ENCODE measurements at regions not wholly inside any gene's neighbourhood (a gene's known extent, or its start where the extent isn't known, plus 50 kb on each side); places are given as distances from the start of the nearest gene placed in this dataset.
"Not testable (repeated sequence)": the region's sequence is repeated elsewhere in the genome, so short reads cannot be mapped to it uniquely, and the experiment has no call there.

DNA sequence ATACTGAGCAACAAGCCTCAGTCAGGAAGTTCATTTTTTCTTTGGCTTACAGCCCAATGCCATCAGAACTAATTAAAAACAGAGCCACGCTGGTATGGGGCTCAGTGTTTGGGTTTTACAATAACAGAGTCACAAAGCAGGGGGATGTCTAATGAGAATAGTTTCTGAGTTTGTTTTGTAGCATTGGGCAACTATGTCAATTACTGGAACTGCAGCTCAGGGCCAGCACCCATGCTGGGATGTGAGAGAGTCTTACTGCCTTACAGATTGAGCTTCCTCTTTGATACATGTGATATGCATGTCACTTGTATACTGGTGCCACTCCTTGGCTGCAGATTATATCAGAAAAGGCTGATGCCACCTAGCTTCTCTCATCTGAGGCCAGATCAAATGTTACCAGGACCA is 117.6 kb downstream of the TFAP2B start:
- Histone ChIP-seq H3K9me3 (ENCODE audit: control insufficient read depth, insufficient read depth, low read length) (no peaks in the 10 kb centered on the region), H3K4me1 (ENCODE audit: insufficient read depth, low read length) (no peaks in the 10 kb centered on the region), H3K9ac (ENCODE audit: low read depth, low read length) (no peak overlapping the region), H3K36me3 (ENCODE audit: insufficient read depth, low read length) (no peaks in the 10 kb centered on the region)

GRCh38 chr6:50939931-50940330 is 121.3 kb downstream of the TFAP2B start:
- H3K9ac ChIP-seq (ENCODE audit: low read depth, low read length) = no peak overlapping the region
- no peaks in the 10 kb centered on the region for H3K4me1 ChIP-seq (ENCODE audit: insufficient read depth, low read length)
- H3K9me3 ChIP-seq (ENCODE audit: control insufficient read depth, insufficient read depth, low read length) = no peaks in the 10 kb centered on the region
- no peaks in the 10 kb centered on the region for H3K36me3 ChIP-seq (ENCODE audit: insufficient read depth, low read length)

DNA sequence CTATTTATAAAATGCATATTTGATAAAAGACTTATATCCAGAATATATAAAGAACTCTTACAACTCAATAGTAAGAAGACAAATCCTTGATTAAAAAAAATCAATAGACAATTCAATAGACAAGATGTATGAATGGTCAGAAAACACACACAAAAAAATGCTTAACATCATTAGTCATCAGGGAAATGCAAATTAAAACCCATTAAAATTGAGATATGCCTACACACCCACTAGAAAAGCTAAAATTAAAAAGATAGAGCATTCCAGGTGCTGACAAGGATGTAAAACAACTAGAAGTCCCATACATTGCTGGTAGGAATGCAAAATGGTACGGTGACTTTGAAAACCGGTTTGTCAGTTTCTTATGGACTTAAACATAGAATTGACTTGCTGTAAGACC is 127.1 kb downstream of the TFAP2B start:
- H3K9me3 ChIP-seq (ENCODE audit: control insufficient read depth, insufficient read depth, low read length) = no peaks in the 10 kb centered on the region
- H3K9ac ChIP-seq (ENCODE audit: low read depth, low read length) = no peak overlapping the region
- H3K4me1 ChIP-seq (ENCODE audit: insufficient read depth, low read length) = no peaks in the 10 kb centered on the region
- no peaks in the 10 kb centered on the region for H3K36me3 ChIP-seq (ENCODE audit: insufficient read depth, low read length)

DNA sequence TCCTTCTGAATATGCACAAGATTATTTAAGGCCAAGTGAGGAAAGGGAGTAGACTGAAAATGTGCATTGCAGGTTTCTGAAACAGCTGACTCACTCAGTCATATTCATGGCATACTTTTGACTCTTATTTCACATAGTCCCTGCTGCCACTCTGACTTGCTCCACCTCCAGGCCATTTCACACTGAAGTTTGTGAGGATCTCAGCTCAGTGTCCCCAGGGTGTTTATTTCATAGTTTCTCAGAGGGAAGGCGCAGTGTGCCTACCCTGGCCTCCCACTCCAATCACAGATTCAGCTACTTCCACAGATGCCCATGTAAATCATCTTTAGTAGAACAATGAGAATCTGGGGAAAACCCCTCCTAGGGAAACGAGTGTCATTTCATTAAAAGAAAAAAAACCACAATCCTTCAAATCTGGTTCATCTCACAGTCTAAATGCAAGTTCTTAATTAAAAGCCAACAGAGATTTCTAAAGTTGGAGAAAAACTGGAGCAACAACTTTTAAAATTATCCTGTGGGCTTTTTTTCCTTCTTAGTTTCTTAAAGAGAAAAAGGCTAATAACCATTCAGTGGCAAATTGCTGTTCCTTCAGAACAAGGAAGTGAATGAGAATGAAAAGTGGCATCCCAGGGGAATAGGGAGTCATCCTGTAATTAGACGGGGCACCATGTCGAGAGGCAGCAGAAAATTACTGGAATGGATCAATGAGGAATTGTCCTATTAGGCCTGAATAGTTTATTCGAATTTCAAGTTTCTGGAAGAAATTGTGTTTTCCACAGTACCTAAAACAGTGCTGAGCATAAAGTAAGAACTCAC is 133.6 kb downstream of the TFAP2B start:
- Histone ChIP-seq H3K9ac (ENCODE audit: low read depth, low read length) (no peak overlapping the region), H3K9me3 (ENCODE audit: control insufficient read depth, insufficient read depth, low read length) (no peaks in the 10 kb centered on the region), H3K4me1 (ENCODE audit: insufficient read depth, low read length) (peaks cover 9% of the 10 kb centered on the region; the same call in 1 of the 2 replicates), H3K36me3 (ENCODE audit: insufficient read depth, low read length) (no peaks in the 10 kb centered on the region)

DNA sequence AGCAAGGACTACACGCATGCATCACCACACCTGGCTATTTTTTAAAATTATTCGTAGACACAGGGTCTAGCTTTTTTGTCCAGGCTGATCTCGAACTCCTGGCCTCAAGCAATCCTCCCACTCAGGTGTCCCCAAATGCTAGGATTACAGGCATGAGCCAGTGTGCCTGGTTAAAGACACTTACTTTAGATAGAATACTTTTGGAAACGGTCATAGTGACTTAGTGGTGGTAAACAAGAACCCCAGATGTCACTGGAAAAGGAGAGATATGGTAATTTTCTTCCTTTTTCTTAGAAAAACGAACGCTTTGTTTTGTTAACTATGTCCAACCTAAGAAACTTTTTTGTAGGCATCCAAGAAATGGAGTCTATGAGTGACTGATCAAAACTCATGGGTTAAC is 137.3 kb downstream of the TFAP2B start:
- H3K9me3 ChIP-seq (ENCODE audit: control insufficient read depth, insufficient read depth, low read length) = no peaks in the 10 kb centered on the region
- H3K36me3 ChIP-seq (ENCODE audit: insufficient read depth, low read length) = no peaks in the 10 kb centered on the region
- no peak overlapping the region for H3K9ac ChIP-seq (ENCODE audit: low read depth, low read length)
- H3K4me1 ChIP-seq (ENCODE audit: insufficient read depth, low read length) = peaks cover 9% of the 10 kb centered on the region; the same call in 1 of the 2 replicates

- Histone ChIP-seq H3K9me3 (ENCODE audit: control insufficient read depth, insufficient read depth, low read length) (no peaks in the 10 kb centered on the region), H3K36me3 (ENCODE audit: insufficient read depth, low read length) (no peaks in the 10 kb centered on the region), H3K4me1 (ENCODE audit: insufficient read depth, low read length) (no peaks in the 10 kb centered on the region), H3K9ac (ENCODE audit: low read depth, low read length) (no peak overlapping the region)
Observed at GRCh38 chr6:50958148-50958697, 139.6 kb downstream of the TFAP2B start.

GRCh38 chr6:50959081-50959641 is 140.5 kb downstream of the TFAP2B start:
- Histone ChIP-seq H3K4me1 (ENCODE audit: insufficient read depth, low read length) (no peaks in the 10 kb centered on the region), H3K9me3 (ENCODE audit: control insufficient read depth, insufficient read depth, low read length) (no peaks in the 10 kb centered on the region), H3K9ac (ENCODE audit: low read depth, low read length) (no peak overlapping the region), H3K36me3 (ENCODE audit: insufficient read depth, low read length) (no peaks in the 10 kb centered on the region)

- H3K4me1 ChIP-seq (ENCODE audit: insufficient read depth, low read length) = no peaks in the 10 kb centered on the region
- H3K9ac ChIP-seq (ENCODE audit: low read depth, low read length) = no peak overlapping the region
- no peaks in the 10 kb centered on the region for H3K9me3 ChIP-seq (ENCODE audit: control insufficient read depth, insufficient read depth, low read length)
- H3K36me3 ChIP-seq (ENCODE audit: insufficient read depth, low read length) = no peaks in the 10 kb centered on the region
Observed at GRCh38 chr6:50961611-50962010, 142.9 kb downstream of the TFAP2B start.

GRCh38 chr6:50962213-50962759 is 143.6 kb downstream of the TFAP2B start:
- Histone ChIP-seq H3K4me1 (ENCODE audit: insufficient read depth, low read length) (no peaks in the 10 kb centered on the region), H3K9ac (ENCODE audit: low read depth, low read length) (no peak overlapping the region), H3K9me3 (ENCODE audit: control insufficient read depth, insufficient read depth, low read length) (no peaks in the 10 kb centered on the region), H3K36me3 (ENCODE audit: insufficient read depth, low read length) (no peaks in the 10 kb centered on the region)

DNA sequence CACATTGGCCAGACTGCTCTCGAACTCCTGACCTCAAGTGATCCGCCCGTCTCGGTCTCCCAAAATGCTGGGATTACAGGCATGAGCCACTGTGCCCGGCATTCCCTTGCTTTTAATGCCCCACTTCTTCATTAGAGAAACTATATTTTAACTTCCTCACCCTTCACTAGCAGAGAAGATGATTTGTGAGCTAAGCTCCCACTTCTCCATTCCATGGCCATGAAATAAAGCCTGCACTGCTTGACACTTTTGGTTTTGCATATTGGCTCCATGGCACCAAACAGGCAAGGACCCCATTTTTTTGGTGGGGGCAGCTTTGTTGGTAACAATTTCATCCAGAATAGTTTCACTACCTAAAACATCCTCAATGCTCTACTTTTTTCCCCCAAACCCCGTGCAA is 145.3 kb downstream of the TFAP2B start:
- no peaks in the 10 kb centered on the region for H3K36me3 ChIP-seq (ENCODE audit: insufficient read depth, low read length)
- no peaks in the 10 kb centered on the region for H3K4me1 ChIP-seq (ENCODE audit: insufficient read depth, low read length)
- no peaks in the 10 kb centered on the region for H3K9me3 ChIP-seq (ENCODE audit: control insufficient read depth, insufficient read depth, low read length)
- no peak overlapping the region for H3K9ac ChIP-seq (ENCODE audit: low read depth, low read length)

DNA sequence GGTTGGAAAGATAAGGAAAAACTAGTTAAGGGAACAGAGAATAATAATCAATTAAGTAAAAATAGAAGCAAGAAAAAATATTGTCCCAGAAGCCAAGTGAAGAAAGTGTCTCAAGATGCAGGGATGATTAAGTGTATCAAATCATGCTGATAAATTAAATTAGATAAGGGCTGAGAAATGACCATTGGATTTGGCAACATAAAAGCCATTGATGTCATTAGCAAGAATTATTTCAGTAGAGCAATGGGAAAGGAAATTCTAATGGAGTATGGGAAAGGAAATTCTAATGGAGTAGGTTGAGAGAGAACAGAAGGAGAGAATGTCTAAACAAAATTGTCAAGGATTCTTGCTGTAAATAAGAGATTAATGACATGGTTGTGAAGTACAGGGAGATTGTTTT is 146.8 kb downstream of the TFAP2B start:
- Histone ChIP-seq H3K9me3 (ENCODE audit: control insufficient read depth, insufficient read depth, low read length) (no peaks in the 10 kb centered on the region), H3K4me1 (ENCODE audit: insufficient read depth, low read length) (no peaks in the 10 kb centered on the region), H3K9ac (ENCODE audit: low read depth, low read length) (no peak overlapping the region), H3K36me3 (ENCODE audit: insufficient read depth, low read length) (no peaks in the 10 kb centered on the region)

DNA sequence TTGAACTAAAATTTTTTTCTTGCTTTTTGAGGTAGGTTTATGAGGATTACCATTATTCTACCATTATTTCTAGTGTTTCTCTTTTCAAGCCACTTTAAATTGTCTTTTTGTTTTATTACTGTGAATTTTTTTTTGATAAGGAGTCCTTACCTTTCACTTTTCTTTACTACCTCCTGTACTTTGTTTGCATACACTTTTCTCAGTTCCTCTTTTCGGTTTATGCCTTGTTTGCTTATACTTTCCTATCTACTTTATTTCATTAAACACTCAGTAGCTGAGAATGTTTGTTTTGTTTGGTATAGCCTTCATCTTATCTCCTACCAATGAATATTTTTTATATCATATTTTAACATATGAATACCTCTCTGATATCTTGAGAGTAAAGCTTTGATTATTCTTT is 147.9 kb downstream of the TFAP2B start:
- H3K9ac ChIP-seq (ENCODE audit: low read depth, low read length) = no peak overlapping the region
- no peaks in the 10 kb centered on the region for H3K4me1 ChIP-seq (ENCODE audit: insufficient read depth, low read length)
- no peaks in the 10 kb centered on the region for H3K36me3 ChIP-seq (ENCODE audit: insufficient read depth, low read length)
- no peaks in the 10 kb centered on the region for H3K9me3 ChIP-seq (ENCODE audit: control insufficient read depth, insufficient read depth, low read length)

DNA sequence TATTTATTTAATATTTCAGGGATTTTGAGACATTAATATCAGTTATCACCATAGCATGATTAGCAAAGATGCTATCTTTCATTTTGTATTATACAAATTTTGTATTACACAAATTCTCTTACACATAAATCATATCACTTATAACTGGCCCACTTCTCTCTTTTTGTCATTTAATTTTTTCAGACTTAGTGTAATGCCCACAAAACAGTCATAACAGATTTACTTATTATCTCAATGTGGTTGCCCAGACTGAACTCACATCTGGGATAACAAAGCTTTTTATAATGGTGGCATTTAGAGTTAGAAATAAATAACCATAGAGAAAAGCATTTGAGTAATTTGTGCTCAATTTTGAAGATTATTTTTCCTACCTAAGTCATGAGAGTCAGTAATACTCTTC is 148.3 kb downstream of the TFAP2B start:
- no peaks in the 10 kb centered on the region for H3K36me3 ChIP-seq (ENCODE audit: insufficient read depth, low read length)
- no peaks in the 10 kb centered on the region for H3K4me1 ChIP-seq (ENCODE audit: insufficient read depth, low read length)
- no peaks in the 10 kb centered on the region for H3K9me3 ChIP-seq (ENCODE audit: control insufficient read depth, insufficient read depth, low read length)
- H3K9ac ChIP-seq (ENCODE audit: low read depth, low read length) = no peak overlapping the region

- not testable (repeated sequence) for H3K36me3 ChIP-seq (ENCODE audit: insufficient read depth, low read length); H3K4me1 ChIP-seq (ENCODE audit: insufficient read depth, low read length); H3K9ac ChIP-seq (ENCODE audit: low read depth, low read length); H3K9me3 ChIP-seq (ENCODE audit: control insufficient read depth, insufficient read depth, low read length)
Observed at GRCh38 chr6:50968246-50968645, 149.6 kb downstream of the TFAP2B start.

DNA sequence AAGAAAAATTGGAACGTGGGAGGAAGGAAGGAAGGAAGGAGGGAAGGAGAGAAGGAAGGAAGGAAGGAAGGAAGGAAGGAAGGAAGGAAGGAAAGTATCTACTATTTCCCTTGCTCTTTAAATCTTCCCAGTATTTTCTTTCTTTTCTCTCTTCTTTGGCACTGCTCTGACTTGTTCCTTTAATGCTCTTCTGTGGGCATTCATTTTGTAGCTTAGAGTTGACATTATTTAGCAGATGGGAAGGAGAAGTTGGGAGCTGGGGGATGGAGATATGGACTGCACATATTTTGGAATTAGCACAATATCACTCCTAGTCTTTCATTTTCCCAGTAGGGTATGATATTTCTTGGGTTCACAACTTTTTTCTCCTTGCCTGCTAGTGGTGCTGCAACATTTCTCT is 152.2 kb downstream of the TFAP2B start:
- H3K9ac ChIP-seq (ENCODE audit: low read depth, low read length) = no peak overlapping the region
- H3K4me1 ChIP-seq (ENCODE audit: insufficient read depth, low read length) = no peaks in the 10 kb centered on the region
- no peaks in the 10 kb centered on the region for H3K36me3 ChIP-seq (ENCODE audit: insufficient read depth, low read length)
- H3K9me3 ChIP-seq (ENCODE audit: control insufficient read depth, insufficient read depth, low read length) = no peaks in the 10 kb centered on the region
